ENCODE measurements at regions not wholly inside any gene's neighbourhood (a gene's known extent, or its start where the extent isn't known, plus 50 kb on each side); places are given as distances from the start of the nearest gene placed in this dataset.
"Not testable (repeated sequence)": the region's sequence is repeated elsewhere in the genome, so short reads cannot be mapped to it uniquely, and the experiment has no call there.

DNA sequence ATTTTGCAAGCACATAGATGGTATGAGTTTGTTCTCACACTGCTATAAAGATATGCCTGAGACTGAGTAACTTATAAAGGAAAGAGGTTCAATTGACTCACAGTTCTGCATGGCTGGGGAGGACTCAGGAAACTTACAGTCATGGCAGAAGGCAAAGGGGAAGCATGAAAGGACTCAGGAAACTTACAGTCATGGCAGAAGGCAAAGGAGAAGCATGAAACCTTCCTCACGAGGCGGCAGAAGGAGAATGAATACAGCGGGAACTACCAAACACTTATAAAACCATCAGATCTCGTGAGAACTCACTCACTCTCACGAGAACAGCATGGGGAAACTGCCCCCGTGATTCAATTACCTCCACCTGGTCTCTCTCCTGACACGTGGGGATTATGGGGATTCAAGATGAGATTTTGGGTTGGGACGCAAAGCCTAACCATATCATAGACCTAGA is 101.9 kb upstream of the NCOR2 start:
- not testable (repeated sequence) for DNase-seq

DNA sequence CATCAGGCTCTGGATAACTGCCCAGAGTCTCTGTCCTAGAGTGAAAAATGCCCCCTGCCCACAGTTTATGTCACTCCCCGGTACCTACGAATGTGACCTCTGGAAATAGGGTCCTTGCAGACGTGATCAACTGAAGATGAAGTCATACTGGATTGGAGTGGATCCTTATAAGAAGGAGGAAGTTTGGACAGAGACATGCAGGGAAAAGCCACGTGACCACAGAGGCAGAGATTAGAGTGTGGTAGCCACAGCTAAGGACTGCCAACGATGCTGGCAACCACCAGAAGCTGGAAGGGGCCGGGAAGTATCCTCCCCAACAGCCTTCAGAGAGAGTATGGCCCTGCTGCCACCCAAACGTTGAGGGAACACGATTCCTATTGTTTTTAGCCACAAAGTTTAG is 101.2 kb upstream of the NCOR2 start:
- no peak for DNase-seq

DNA sequence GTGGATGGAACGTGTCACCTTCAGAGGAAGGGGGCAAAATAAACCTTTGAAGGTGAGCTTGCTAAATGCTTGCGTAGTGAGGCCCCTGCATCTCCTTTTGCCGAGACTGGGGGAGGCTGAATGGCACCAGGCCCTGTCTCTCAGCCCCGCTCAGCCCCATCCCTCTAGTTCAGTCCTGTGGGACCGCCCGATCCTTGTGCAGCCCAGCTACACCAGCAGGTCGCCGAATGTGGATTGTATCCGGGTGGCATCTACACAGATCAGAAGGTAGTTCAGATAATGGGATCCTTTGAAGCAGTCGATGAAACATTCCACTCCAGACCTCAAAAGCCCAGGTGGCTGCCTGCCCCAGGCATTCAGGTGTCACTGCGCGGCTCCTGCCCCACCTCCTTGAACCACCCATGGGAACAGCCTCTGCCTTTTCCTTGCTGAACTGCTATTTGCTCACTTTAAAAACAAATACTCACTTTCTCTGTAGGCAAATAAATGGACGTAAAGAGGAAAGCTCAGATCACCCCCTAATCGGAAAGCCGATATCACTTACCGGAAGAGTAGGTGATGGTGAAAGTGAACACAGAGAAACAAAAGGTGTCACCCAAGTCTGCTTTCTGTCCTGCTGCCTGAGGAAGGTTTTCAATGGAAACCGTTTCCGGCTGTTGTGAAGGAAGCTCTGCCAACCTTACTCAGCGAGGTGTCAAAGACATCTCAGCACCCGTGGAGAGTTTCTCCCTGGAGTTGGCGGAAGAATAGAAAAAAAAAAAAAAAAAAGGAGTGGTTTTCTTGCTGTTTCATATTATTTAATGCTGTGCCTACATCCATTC is 100.3 kb upstream of the NCOR2 start:
- DNase-seq = no peak

GRCh38 chr12:124666722-124667259 is 99.4 kb upstream of the NCOR2 start:
- DNase-seq = no peak

GRCh38 chr12:124665511-124665910 is 98.1 kb upstream of the NCOR2 start:
- DNase-seq = no peak

DNA sequence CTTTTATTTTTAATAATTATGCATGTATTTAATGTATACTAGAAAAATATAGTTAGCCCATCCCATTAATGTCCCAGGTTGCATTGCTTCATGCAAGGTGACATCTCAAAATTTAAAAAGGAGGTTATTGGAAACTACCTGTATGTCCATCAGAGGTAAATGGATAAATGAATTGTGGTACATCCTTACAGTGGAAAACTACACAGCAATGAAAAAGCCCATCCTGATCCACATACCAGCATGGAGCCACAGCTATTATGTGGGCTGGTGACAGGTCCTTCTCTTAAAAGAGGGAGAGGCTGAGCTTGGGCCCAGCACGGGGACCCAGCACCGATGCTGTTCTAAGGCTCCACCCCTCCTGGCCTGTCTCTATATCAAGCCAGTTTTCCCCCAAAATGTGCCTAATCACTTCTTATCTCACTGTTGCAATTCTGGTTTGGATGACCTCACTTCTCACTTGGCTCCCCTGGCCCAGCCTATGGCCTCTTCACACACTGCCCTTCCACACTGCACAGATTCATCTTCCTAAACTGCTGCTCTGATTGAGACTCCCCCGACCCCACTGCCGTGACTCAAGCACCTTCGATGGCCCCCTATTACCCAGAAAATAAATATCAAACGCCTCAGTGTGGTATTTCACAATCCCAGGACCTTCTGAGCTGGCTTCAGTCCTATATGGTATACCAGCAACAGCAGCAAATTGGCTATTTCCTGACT is 97.1 kb upstream of the NCOR2 start:
- no peak for DNase-seq

DNA sequence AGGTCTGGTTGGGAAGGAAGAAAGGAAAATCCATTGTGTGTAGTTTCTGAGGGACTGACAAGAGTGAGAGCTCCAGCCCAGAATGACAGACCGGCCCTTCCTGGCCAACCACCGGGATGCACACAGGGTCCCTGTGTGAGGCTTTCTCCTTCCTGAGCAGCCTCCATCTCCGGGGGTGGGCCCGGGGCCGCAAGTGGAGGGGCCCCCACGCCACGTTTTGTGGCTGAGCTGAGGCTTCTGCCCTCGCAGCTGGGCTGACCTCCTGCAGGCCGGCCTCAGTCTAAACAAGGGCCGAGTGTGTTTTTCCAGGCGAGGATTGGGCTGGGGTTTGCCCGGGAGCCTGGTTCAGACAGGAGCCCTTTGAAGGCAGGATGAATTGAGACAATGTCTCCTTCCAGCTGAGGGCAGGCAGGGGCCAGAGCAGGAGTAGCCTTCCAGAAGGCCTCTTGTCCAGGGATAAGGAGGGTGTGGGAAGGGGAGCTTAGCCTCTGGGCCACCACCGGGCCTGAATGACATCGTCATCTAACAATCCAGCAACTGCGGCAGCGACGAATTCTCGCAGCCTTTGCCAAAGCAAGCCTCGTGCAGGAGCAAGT is 96.5 kb upstream of the NCOR2 start:
- no peak for DNase-seq

DNA sequence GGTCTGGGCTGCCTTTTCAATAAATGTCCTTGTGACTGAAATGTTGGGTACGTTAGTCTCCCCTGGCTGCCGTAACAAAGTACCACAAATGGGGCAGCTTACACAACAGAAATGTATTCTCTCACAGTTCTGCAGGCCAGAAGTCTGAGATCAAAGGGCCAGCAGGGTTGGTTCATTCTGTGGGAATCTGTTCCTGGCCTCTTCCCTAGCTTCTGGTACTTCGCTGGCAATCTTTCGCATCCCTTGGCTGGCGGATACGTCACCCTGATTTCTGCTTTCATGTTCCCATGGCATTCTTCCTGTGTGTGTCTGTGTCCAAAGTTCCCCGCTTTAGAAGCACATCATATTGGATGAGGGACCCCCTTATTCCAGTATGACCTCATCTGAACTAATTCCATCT is 95.8 kb upstream of the NCOR2 start:
- DNase-seq = no peak

- DNase-seq = no peak
These were observed 93.9 kb upstream of the NCOR2 start for GRCh38 chr12:124661341-124661740.

DNA sequence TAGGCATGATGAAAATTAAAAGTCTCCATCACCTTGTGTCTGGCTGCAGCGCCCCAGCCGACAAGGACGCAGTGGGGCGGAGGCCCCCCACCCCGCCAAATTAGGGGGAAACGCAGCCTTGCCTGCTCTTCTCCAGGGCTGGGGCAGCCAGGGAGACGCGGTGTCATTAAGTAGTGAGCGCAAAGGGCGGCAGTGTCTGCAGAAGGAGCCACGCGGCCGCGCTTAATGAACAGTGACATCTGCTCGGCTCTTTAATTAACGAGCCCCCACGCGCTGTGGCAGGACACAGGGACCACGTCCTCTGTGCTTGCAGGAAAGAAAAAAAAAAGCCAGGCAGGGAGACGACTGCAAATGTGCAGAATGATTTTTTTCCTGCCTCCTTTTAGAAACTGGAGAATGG is 93.4 kb upstream of the NCOR2 start:
- DNase-seq = no peak

GRCh38 chr12:124658806-124659402 is 91.5 kb upstream of the NCOR2 start:
- DNase-seq = no peak

DNA sequence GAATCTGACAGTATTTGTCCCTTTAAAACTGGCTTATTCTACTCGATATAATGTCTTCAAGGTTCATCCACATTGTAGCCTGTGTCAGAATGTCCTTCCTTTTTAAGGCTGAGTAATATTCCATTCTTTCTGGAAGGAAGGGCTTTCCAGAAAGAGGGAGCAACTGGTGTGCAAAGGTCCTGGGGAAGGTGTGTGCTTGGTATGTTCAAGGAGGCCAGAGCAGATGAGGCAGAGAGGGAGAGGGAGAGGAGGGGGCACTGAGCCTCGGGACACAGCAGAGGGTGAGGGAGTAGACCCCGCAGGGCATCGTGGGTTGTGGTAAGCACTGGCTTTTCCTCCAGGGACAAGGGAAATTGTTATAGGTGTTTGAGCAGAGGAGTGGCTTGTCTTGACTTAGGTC is 90.9 kb upstream of the NCOR2 start:
- no peak for DNase-seq

GRCh38 chr12:124656947-124657434 is 89.6 kb upstream of the NCOR2 start:
- DNase-seq = no peak

DNA sequence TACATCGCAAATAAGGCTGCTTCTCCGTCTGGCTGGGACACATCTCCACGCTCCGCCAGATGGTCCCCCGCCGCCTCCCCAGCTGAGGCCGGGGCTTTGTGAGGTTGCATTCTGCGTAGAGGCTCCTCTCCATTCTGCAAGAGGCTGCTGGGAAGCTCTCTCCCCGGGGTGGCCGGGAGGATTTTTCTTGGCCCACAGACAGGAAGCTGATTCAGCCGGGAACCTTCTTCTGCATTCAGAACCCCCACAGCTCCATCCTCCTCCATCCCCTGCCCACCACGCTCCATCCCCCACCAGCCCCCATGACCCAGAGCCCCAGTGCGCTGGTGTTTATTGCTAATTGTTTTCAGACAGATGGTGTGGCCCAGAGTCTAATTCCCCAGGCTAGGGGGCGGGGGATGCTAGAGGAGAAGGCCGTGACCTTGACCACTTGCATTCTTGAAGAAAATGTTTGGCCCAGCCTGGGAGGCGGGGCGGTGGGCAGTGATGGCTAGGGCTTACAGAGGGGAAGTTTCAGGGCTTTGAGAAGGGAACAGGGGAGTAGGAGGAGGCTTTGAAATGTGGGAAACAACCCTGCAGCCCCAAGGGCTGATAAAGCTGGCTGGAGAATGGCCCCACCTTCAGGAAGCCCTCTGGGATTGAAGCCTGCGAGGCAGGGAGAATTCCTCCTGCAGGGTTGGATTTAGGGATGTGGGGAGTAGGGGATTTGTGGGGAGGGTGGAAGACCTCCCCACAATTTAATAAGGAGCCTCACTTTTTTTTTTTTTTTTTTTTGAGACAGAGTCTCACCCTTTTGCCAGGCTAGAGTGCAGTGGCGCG is 88.5 kb upstream of the NCOR2 start:
- no peak for DNase-seq

DNA sequence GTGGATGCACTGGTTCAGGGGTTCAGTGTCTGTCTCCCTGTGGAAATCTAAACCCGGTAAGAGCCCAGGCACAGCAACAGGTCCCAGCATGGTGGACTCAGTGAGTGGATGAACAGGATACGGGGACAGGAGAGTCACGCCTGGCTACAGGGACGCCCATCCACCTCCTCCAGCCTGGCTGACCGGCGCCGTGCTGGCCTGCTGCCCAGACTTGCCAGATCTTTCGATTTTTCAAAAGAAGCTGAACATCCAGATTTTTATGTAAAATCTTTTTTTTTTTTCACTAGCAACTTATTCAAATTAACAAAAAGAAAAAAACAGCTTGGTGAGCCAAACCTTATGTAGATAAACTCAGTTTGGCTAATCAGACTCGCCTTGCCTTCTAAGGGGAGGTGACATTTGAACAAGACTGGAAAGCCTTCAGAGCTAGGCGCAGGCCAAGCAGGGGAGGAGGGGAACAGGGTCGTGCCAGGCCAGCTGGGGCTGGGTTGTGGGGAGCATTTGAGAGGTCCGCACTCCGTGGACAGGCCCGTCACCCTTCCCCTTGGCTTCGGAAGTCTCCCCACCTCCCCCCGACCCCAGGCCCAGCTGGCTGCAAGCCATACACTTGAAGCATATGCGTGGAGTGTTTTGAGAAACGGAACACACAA is 87.8 kb upstream of the NCOR2 start:
- no peak for DNase-seq

DNA sequence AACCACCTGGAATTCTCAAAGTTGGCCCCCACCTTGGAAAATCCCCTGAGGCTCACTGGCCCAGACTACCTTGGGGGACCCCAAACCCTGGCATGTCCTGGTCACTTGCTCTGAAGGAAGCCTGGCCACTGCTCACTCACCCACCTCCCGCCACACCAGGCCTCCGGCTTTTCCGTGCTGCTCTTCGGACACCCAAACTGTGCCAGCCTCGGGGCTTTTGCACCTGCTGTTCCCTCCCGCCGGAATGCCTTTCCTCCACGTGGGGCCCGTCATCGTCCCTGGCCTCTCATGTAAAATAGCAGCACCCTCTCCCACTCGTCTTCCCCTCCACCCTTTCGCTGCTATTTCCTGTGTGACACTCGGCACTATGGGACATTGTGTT is 87.2 kb upstream of the NCOR2 start:
- DNase-seq = no peak

DNA sequence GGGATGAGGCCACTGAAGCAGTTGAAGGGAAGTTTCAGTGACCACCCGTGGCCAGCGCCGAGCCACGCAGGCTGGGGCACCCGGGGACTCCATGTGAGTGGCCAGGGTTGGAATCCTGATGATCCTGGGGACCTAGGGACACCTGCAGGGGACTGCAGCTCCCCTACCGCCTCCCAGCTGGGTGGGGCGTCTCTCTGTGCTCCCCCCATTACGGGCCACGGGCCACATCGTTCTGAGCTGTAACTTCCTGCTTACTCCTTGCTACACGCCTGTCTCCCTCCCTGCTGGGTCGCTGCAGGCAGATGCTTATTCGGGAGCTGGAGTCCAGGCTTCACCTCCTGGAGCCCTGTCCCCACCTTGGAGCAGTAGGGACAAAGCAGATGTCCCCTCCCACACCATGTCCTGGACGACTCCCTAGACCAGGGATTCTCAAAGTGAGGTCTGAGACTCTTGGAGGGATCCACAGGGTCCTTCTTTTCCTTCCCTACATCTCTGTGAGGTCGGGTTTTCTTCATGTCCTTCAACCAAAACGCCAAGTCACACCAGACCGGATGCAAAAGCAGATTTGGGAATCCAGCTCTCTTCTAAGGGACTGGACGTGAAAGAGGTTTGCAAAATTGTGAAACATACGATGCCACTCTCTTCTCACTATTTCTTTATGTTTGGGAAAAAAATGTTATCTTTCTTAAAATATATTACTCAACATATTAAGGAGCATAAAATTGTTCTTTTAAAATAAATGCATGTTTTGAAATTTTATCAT is 85.9 kb upstream of the NCOR2 start:
- DNase-seq = no peak

DNA sequence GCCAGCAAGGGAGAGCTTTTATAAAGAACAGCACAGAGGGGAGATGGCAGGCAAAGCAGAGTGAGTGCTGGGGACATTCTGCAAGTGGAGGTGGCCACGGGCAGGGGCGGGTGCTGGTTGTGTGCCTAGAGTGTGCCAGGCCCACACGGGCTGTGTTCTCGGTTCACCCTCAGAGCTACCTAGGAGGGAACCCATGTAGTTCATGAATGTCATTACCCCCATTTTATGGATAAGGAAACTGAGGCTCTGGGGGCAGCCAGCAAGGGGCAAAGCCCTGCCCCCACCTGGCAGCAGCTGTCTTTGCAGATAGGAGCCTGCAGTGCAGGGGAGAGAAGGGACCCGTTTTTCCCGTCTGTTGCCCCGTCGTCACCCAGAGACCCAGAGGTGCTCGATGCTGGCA is 85.2 kb upstream of the NCOR2 start:
- DNase-seq = no peak

DNA sequence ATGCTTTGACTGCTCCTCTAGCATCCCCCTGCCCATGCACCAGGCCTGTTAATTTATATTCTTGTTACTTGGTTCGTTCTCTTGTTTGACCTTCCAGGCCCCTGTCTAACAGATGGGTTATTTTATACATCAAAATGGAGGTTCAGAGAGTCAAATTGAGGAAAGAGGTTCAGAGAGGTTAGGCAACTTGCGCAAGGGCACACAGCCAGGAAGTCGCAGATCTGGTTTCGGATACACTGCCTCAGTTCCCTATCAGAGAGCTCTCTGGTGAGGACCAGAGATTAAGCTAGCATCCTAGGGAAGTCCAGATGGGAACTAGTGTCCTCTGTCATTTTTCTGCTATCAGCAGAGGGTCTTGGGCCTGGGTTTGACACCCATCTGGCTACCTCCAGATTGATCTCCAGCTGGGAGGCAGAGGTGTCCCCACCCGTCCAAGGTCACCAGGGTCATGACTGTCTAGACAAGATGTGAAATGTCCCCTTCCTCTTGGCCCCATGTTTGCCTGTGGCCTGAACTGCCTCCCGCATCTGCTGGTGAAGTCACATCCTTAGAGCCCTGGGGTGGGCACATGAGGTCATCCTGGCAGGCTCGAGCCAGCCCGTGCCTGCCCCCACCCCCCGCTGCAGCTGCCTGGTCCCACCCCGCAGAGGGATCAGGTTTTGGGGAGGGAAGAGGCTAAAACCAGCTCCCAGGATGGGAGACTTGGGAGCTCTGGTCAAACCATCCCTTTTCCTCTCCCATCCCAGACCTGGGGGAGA is 84.3 kb upstream of the NCOR2 start:
- no peak for DNase-seq

- DNase-seq = no peak
These were observed 83.5 kb upstream of the NCOR2 start for GRCh38 chr12:124650912-124651311.

Data from NCI-H2081 treated with DMSO at 0.1 percent for 48 hours (cell line).